CD1c-positive myeloid dendritic cell (primary cell): ENCODE measurements at regions not wholly inside any gene's neighbourhood (a gene's known extent, or its start where the extent isn't known, plus 50 kb on each side); places are given as distances from the start of the nearest gene placed in this dataset.

Source experiments
- DNase-seq: peaks from one replicate; pipeline ENCODE4 v3.0.0-alpha.2; 2016; ENCODE audit errors: extremely low spot score

GRCh38 chr21:41076064-41076463, 91.9 kb upstream of the BACE2 start:
- no peak for DNase-seq

GRCh38 chr21:41079159-41079558, 88.8 kb upstream of the BACE2 start:
- DNase-seq, result no peak

GRCh38 chr21:41080485-41081121, 87.4 kb upstream of the BACE2 start:
- DNase-seq, result no peak

- no peak for DNase-seq
Measured at GRCh38 chr21:41086569-41086968, 81.4 kb upstream of the BACE2 start.

GRCh38 chr21:41090981-41091380, 77.0 kb upstream of the BACE2 start:
- no peak for DNase-seq

- no peak for DNase-seq
Measured at GRCh38 chr21:41091616-41092015, 76.3 kb upstream of the BACE2 start.

GRCh38 chr21:41092312-41092711, 75.6 kb upstream of the BACE2 start:
- no peak for DNase-seq

GRCh38 chr21:41095983-41096382, 72.0 kb upstream of the BACE2 start:
- no peak for DNase-seq

- DNase-seq, result no peak
Measured at GRCh38 chr21:41098076-41098475, 69.9 kb upstream of the BACE2 start.

- DNase-seq, result no peak
Measured at GRCh38 chr21:41098481-41099042, 69.4 kb upstream of the BACE2 start.

- DNase-seq, result no peak
Measured at GRCh38 chr21:41100826-41101550, 67.0 kb upstream of the BACE2 start.

- DNase-seq, result peak; percentile 30
Measured at GRCh38 chr21:41102281-41102680, 65.7 kb upstream of the BACE2 start.

- no peak for DNase-seq
Measured at GRCh38 chr21:41107602-41108001, 60.4 kb upstream of the BACE2 start.

- DNase-seq, result no peak
Measured at GRCh38 chr21:41108668-41109585, 59.0 kb upstream of the BACE2 start.

- no peak for DNase-seq
Measured at GRCh38 chr21:41110161-41110560, 57.8 kb upstream of the BACE2 start.

GRCh38 chr21:41110664-41111063, 57.3 kb upstream of the BACE2 start:
- DNase-seq, result no peak

GRCh38 chr21:41111681-41112080, 56.3 kb upstream of the BACE2 start:
- no peak for DNase-seq

GRCh38 chr21:41112740-41113692, 54.9 kb upstream of the BACE2 start:
- DNase-seq, result peak; percentile 13

GRCh38 chr21:41115851-41116250, 52.1 kb upstream of the BACE2 start:
- DNase-seq, result no peak
